ENCODE measurements at regions not wholly inside any gene's neighbourhood (a gene's known extent, or its start where the extent isn't known, plus 50 kb on each side); places are given as distances from the start of the nearest gene placed in this dataset.

DNA sequence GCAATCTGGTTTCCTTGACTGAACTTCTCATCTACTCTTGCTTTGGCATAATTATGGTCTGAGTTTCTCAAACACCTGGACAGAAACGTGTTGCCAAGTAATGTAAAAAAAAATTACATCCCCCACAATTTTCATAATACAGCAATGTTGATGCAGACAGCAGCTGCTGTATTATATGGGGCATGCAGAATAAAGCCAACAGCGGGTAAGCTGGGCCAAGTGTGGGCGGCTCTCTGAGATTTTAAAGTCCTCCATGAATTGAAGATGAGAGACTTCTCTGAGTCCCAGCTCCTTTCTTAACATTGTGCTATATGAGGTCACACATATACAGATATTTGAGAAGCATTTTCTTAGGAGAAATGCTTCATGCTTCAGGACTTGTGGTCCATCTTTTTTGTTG lies 881.2 kb downstream of the GALC start:
- H2AFZ ChIP-seq, result no peak overlapping the region
- H3K36me3 ChIP-seq (replicated peaks; ENCODE audit: insufficient read depth, low read depth), result no peaks in the 10 kb centered on the region
- no peak for DNase-seq (ENCODE audit: low spot score)
- TF ChIP-seq, protein P1, sequence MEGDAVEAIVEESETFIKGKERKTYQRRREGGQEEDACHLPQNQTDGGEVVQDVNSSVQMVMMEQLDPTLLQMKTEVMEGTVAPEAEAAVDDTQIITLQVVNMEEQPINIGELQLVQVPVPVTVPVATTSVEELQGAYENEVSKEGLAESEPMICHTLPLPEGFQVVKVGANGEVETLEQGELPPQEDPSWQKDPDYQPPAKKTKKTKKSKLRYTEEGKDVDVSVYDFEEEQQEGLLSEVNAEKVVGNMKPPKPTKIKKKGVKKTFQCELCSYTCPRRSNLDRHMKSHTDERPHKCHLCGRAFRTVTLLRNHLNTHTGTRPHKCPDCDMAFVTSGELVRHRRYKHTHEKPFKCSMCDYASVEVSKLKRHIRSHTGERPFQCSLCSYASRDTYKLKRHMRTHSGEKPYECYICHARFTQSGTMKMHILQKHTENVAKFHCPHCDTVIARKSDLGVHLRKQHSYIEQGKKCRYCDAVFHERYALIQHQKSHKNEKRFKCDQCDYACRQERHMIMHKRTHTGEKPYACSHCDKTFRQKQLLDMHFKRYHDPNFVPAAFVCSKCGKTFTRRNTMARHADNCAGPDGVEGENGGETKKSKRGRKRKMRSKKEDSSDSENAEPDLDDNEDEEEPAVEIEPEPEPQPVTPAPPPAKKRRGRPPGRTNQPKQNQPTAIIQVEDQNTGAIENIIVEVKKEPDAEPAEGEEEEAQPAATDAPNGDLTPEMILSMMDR (IDR thresholded peaks at IDR 0.05; ENCODE audit: poor library complexity), result no peak
- TF ChIP-seq EZH2phosphoT487 (IDR thresholded peaks at IDR 0.05; ENCODE audit: low read depth, severe bottlenecking, unreplicated experiment), result no peak
- TF ChIP-seq EZH2 (IDR thresholded peaks at IDR 0.05; ENCODE audit: borderline replicate concordance), result no peak
- H3K79me2 ChIP-seq, result no peaks in the 10 kb centered on the region
- 80% methylated on average over 3 of the region's 3 CpGs for WGBS (ENCODE audit: low lambda C conversion rate, missing lambda C conversion rate)
- no peak overlapping the region for H3K27ac ChIP-seq
- H4K20me1 ChIP-seq (ENCODE audit: insufficient read depth, poor library complexity, severe bottlenecking), result no peaks in the 10 kb centered on the region
- H3K27me3 ChIP-seq, result no peaks in the 10 kb centered on the region
- no peaks in the 10 kb centered on the region for H3K9me2 ChIP-seq (replicated peaks; ENCODE audit: insufficient read depth)
- no peaks in the 10 kb centered on the region for H3K4me1 ChIP-seq (ENCODE audit: insufficient read depth)
- H3K4me3 ChIP-seq, result no peak overlapping the region
- no peak overlapping the region for H3K4me2 ChIP-seq
- H3K9me3 ChIP-seq (ENCODE audit: low read depth), result no peaks in the 10 kb centered on the region

DNA sequence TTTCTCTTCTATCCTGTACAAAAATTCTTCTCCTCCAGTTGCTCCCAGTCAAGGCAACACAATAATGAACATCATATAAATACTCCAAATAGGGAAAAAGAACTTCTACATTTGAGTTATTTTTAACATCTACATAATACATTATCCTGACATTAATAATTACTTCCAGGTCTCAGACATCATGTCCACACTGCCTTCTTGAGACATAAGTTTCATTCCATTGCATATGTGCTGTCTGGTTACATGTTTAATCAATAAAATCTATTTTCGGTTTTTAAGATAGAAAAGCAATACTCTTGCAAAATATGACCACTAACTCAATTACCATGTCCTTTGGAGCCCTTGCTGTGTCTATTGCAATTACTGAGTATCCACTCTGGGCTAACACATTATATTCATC lies 881.9 kb downstream of the GALC start:
- no peak overlapping the region for H2AFZ ChIP-seq
- TF ChIP-seq, protein P1 (IDR thresholded peaks at IDR 0.05; ENCODE audit: poor library complexity), result no peak
- TF ChIP-seq EZH2phosphoT487 (IDR thresholded peaks at IDR 0.05; ENCODE audit: low read depth, severe bottlenecking, unreplicated experiment) (no peak), EZH2 (IDR thresholded peaks at IDR 0.05; ENCODE audit: borderline replicate concordance) (no peak)
- no peaks in the 10 kb centered on the region for H3K9me3 ChIP-seq (ENCODE audit: low read depth)
- no peaks in the 10 kb centered on the region for H4K20me1 ChIP-seq (ENCODE audit: insufficient read depth, poor library complexity, severe bottlenecking)
- no peaks in the 10 kb centered on the region for H3K9me2 ChIP-seq (replicated peaks; ENCODE audit: insufficient read depth)
- no peak for DNase-seq (ENCODE audit: low spot score)
- no peak overlapping the region for H3K4me2 ChIP-seq
- no peaks in the 10 kb centered on the region for H3K79me2 ChIP-seq
- no peaks in the 10 kb centered on the region for H3K4me1 ChIP-seq (ENCODE audit: insufficient read depth)
- WGBS (ENCODE audit: low lambda C conversion rate, missing lambda C conversion rate), result 91% methylated on average over 1 of the region's 1 CpG
- H3K4me3 ChIP-seq, result no peak overlapping the region
- no peaks in the 10 kb centered on the region for H3K27me3 ChIP-seq
- H3K36me3 ChIP-seq (replicated peaks; ENCODE audit: insufficient read depth, low read depth), result no peaks in the 10 kb centered on the region
- no peak overlapping the region for H3K27ac ChIP-seq

DNA sequence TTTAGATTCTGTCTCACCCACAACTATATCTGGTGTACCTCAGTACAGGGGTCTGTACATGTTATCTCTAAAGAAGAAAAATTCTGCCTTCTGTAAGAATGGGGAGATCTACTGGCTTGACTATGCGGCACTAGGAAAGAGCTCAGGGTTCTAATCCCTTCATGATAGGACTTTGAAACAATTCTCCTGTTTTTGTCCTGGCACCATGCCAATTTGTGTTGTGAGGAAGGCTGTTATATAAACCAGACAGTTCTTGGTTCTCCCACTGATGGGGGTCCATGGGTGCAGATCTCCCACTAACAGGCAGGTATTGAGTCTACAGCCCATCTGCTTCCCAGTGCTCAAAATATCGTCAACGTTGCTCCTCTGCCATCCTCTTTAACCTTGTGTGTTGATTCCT lies 883.7 kb downstream of the GALC start:
- Histone ChIP-seq H3K27me3 (no peaks in the 10 kb centered on the region), H3K4me3 (no peak overlapping the region), H3K79me2 (no peaks in the 10 kb centered on the region), H3K27ac (no peak overlapping the region), H3K4me2 (no peak overlapping the region), H3K4me1 (ENCODE audit: insufficient read depth) (no peaks in the 10 kb centered on the region), H4K20me1 (ENCODE audit: insufficient read depth, poor library complexity, severe bottlenecking) (no peaks in the 10 kb centered on the region), H3K9me3 (ENCODE audit: low read depth) (no peaks in the 10 kb centered on the region), H3K36me3 (replicated peaks; ENCODE audit: insufficient read depth, low read depth) (no peaks in the 10 kb centered on the region), H2AFZ (no peak overlapping the region), H3K9me2 (replicated peaks; ENCODE audit: insufficient read depth) (no peaks in the 10 kb centered on the region)
- no peak for TF ChIP-seq EZH2phosphoT487 (IDR thresholded peaks at IDR 0.05; ENCODE audit: low read depth, severe bottlenecking, unreplicated experiment)
- TF ChIP-seq EZH2 (IDR thresholded peaks at IDR 0.05; ENCODE audit: borderline replicate concordance), result no peak
- TF ChIP-seq, protein P1 (IDR thresholded peaks at IDR 0.05; ENCODE audit: poor library complexity), result no peak
- WGBS (ENCODE audit: low lambda C conversion rate, missing lambda C conversion rate), result 95% methylated on average over 3 of the region's 3 CpGs
- no peak for DNase-seq (ENCODE audit: low spot score)

DNA sequence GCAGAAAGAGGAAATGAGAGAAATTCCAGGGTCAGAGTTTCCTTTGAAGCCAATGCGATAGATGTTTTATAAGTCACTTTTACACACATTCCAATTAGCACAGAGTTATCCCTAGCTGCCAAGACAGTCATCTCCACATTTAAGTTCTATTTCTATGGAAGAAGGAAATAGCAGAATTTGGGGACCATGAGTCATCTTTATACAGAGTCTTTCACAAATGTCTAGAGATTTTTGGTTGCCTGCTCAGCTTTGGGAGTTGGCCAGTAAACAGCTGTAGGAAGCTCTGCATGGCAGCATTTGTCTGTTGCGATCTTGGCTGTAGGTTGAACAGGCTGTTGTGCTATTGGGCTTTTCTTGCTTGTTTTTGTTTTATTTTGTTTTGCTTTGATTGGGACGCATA lies 884.3 kb downstream of the GALC start:
- no peaks in the 10 kb centered on the region for H3K36me3 ChIP-seq (replicated peaks; ENCODE audit: insufficient read depth, low read depth)
- no peak overlapping the region for H3K27ac ChIP-seq
- H4K20me1 ChIP-seq (ENCODE audit: insufficient read depth, poor library complexity, severe bottlenecking), result no peaks in the 10 kb centered on the region
- H2AFZ ChIP-seq, result no peak overlapping the region
- no peaks in the 10 kb centered on the region for H3K9me2 ChIP-seq (replicated peaks; ENCODE audit: insufficient read depth)
- H3K4me1 ChIP-seq (ENCODE audit: insufficient read depth), result no peaks in the 10 kb centered on the region
- H3K79me2 ChIP-seq, result no peaks in the 10 kb centered on the region
- TF ChIP-seq EZH2phosphoT487 (IDR thresholded peaks at IDR 0.05; ENCODE audit: low read depth, severe bottlenecking, unreplicated experiment) (no peak), EZH2 (IDR thresholded peaks at IDR 0.05; ENCODE audit: borderline replicate concordance) (no peak)
- TF ChIP-seq, protein P1 (IDR thresholded peaks at IDR 0.05; ENCODE audit: poor library complexity), result no peak
- no peak overlapping the region for H3K4me2 ChIP-seq
- H3K9me3 ChIP-seq (ENCODE audit: low read depth), result no peaks in the 10 kb centered on the region
- H3K27me3 ChIP-seq, result no peaks in the 10 kb centered on the region
- 86% methylated on average over 3 of the region's 3 CpGs for WGBS (ENCODE audit: low lambda C conversion rate, missing lambda C conversion rate)
- DNase-seq (ENCODE audit: low spot score), result no peak
- H3K4me3 ChIP-seq, result no peak overlapping the region

All from hepatocyte (in vitro differentiated cells).